ENCODE measurements at regions not wholly inside any gene's neighbourhood (a gene's known extent, or its start where the extent isn't known, plus 50 kb on each side); places are given as distances from the start of the nearest gene placed in this dataset.
A peak's percentile ranks its signal among the peaks of the same experiment; 100 is the strongest.

DNA sequence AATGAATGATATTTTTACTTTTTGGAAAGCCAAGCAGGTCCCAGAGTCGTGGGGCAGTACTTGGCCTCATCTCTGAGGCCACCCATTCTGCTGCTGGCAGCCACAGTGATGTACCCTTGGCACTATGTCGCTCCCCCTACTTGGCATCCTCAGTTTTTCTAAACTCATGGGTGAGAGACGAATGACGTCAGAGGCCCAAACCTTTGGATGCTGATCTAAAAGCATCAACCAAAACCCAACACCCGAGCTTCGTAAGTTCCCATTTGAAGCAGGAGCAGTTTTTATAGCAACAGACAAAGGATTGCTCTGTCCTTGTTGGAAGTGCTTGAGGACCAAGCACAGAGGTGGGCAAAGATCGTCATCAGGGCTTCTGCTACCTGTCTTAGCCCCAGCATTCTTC is 212.9 kb downstream of the PAX1 start:
- no peaks in the 10 kb centered on the region for H3K36me3 ChIP-seq (ENCODE audit: control insufficient read depth in 4 of 4, insufficient read depth in 4 of 4, low read length in 4 of 4)
- H3K27me3 ChIP-seq (ENCODE audit: control insufficient read depth in 3 of 3, insufficient read depth in 3 of 3, low read length in 2 of 3) = no peaks in the 10 kb centered on the region
- H3K4me3 ChIP-seq = no peak overlapping the region
- H3K9ac ChIP-seq (ENCODE audit: insufficient read depth in 1 of 2, low read length in 2 of 2) = no peak overlapping the region
- ATAC-seq (ENCODE audit: insufficient read depth, low FRiP score) (no peak), DNase-seq (no peak)
- no peak overlapping the region for H3K27ac ChIP-seq (ENCODE audit: low read depth in 1 of 2, low read length in 1 of 2)
- H3K4me1 ChIP-seq (ENCODE audit: control insufficient read depth in 5 of 5, insufficient read depth in 5 of 5, low read length in 5 of 5) = no peaks in the 10 kb centered on the region
- 79 to 83% methylated on average over 7 of the region's 7 CpGs for WGBS, 2 donors
- H3K9me3 ChIP-seq (ENCODE audit: control insufficient read depth in 4 of 4, insufficient read depth in 3 of 4, low read length in 3 of 4) = peaks cover 0 to 3% (median 0%) of the 10 kb centered on the region in 4 donors
- TF ChIP-seq, protein P1, sequence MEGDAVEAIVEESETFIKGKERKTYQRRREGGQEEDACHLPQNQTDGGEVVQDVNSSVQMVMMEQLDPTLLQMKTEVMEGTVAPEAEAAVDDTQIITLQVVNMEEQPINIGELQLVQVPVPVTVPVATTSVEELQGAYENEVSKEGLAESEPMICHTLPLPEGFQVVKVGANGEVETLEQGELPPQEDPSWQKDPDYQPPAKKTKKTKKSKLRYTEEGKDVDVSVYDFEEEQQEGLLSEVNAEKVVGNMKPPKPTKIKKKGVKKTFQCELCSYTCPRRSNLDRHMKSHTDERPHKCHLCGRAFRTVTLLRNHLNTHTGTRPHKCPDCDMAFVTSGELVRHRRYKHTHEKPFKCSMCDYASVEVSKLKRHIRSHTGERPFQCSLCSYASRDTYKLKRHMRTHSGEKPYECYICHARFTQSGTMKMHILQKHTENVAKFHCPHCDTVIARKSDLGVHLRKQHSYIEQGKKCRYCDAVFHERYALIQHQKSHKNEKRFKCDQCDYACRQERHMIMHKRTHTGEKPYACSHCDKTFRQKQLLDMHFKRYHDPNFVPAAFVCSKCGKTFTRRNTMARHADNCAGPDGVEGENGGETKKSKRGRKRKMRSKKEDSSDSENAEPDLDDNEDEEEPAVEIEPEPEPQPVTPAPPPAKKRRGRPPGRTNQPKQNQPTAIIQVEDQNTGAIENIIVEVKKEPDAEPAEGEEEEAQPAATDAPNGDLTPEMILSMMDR (IDR thresholded peaks at IDR 0.05; ENCODE audit: control extremely low read depth, extremely low read depth) = no peak

DNA sequence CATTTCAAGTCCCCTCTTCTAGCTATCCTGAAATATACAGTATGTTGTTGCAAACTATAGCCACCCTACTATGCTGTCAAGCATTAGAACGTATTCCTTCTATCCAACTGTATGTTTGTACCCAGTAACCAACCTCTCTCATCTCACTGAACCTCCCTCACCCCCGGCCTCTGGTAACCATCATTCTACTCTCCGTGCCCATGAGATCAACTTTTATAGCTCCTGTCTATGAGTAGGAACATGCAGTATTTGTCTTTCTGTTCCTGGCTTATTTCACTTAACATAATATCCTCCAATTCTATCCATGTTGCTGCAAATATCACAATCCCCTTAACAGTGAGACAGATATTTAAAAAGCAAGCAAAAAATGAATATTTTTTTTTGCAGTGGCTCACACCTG is 196.9 kb downstream of the PAX1 start:
- no peak for DNase-seq
- no peak overlapping the region for H3K4me3 ChIP-seq
- no peaks in the 10 kb centered on the region for H3K4me1 ChIP-seq (ENCODE audit: control insufficient read depth in 5 of 5, insufficient read depth in 5 of 5, low read length in 5 of 5)
- H3K9me3 ChIP-seq (ENCODE audit: control insufficient read depth in 4 of 4, insufficient read depth in 3 of 4, low read length in 3 of 4) = peaks cover 0 to 3% (median 0%) of the 10 kb centered on the region in 4 donors
- no peak for ATAC-seq (ENCODE audit: insufficient read depth, low FRiP score)
- no peak overlapping the region for H3K9ac ChIP-seq (ENCODE audit: insufficient read depth in 1 of 2, low read length in 2 of 2)
- no peak overlapping the region for H3K27ac ChIP-seq (ENCODE audit: low read depth in 1 of 2, low read length in 1 of 2)
- H3K36me3 ChIP-seq (ENCODE audit: control insufficient read depth in 4 of 4, insufficient read depth in 4 of 4, low read length in 4 of 4) = no peaks in the 10 kb centered on the region
- 76 to 85% methylated on average over 3 of the region's 3 CpGs for WGBS, 2 donors
- TF ChIP-seq, protein P1 (IDR thresholded peaks at IDR 0.05; ENCODE audit: control extremely low read depth, extremely low read depth) = no peak
- H3K27me3 ChIP-seq (ENCODE audit: control insufficient read depth in 3 of 3, insufficient read depth in 3 of 3, low read length in 2 of 3) = no peaks in the 10 kb centered on the region

DNA sequence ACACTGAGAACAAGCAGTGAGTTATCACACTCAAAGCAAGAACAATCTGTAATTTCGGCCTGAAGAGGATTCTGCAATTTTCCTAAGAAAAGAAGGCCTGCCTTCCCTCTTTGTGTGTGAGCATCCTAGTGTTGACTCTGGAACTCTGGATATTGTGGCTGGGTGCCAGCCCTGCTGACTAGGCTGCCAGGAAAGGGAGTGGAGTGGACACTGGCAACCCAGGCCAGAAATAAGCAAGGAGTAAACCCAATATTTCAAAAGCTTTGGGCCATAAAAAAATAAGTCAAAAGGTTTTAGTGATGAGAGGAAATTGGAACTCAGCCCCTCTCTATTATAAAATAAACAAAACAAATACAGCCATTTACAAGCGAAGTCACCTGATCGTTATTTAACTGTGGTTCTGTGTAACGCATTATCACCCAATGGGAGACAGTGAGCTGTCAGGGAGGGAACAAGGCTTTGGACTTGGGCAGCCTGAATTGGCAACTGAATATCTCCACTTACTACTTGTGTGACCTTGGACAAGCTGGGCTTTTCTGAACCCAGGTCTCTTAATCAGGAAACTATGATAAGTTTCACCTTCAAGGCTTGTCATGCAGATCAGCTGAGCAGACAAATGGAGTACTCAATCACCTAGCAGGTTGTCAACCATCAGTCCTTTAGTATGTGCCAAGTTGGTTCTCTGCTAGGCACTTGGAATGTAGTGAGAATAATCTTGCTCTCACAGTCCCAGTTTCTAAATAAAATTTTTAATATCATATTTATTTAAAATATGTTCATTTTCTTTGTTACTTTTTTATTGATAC is 196.2 kb downstream of the PAX1 start:
- no peak overlapping the region for H3K9ac ChIP-seq (ENCODE audit: insufficient read depth in 1 of 2, low read length in 2 of 2)
- DNase-seq (peak; percentile 7 to 29 (median 9)), ATAC-seq (ENCODE audit: insufficient read depth, low FRiP score) (no peak)
- no peaks in the 10 kb centered on the region for H3K27me3 ChIP-seq (ENCODE audit: control insufficient read depth in 3 of 3, insufficient read depth in 3 of 3, low read length in 2 of 3)
- TF ChIP-seq, protein P1 (IDR thresholded peaks at IDR 0.05; ENCODE audit: control extremely low read depth, extremely low read depth) = no peak
- 80 to 88% methylated on average over 4 of the region's 4 CpGs for WGBS, 2 donors
- H3K4me3 ChIP-seq = no peak overlapping the region
- no peak overlapping the region for H3K27ac ChIP-seq (ENCODE audit: low read depth in 1 of 2, low read length in 1 of 2)
- no peaks in the 10 kb centered on the region for H3K36me3 ChIP-seq (ENCODE audit: control insufficient read depth in 4 of 4, insufficient read depth in 4 of 4, low read length in 4 of 4)
- H3K4me1 ChIP-seq (ENCODE audit: control insufficient read depth in 5 of 5, insufficient read depth in 5 of 5, low read length in 5 of 5) = no peaks in the 10 kb centered on the region
- peaks cover 0 to 3% (median 0%) of the 10 kb centered on the region in 4 donors for H3K9me3 ChIP-seq (ENCODE audit: control insufficient read depth in 4 of 4, insufficient read depth in 3 of 4, low read length in 3 of 4)
